GM10248 (cell line): ENCODE measurements at regions not wholly inside any gene's neighbourhood (a gene's known extent, or its start where the extent isn't known, plus 50 kb on each side); places are given as distances from the start of the nearest gene placed in this dataset.

Experiments used
- CTCF ChIA-PET: fragments of 300-600 bp; sonication (Branson Sonifier 250); formaldehyde crosslinking; extraction: SDS; loops from one replicate; lab custom pipeline; 2021; ENCODE audit warnings: antibody characterized with exemption; lab: Yijun Ruan, JAX
- POLR2A ChIA-PET: fragments of 350-650 bp; sonication (Branson Sonifier 250); formaldehyde crosslinking; extraction: SDS; loops from one replicate; lab custom pipeline; 2020; ENCODE audit warnings: antibody characterized with exemption; lab: Yijun Ruan, JAX
- DNase-seq: peaks from one replicate; pipeline ENCODE4 v3.0.0; 2012; ENCODE audit errors: extremely low spot score
- CTCF ChIP-seq: IDR thresholded peaks from 2 replicates; pipeline ENCODE4 v1.5.1; 2012; ENCODE audit warnings: mild to moderate bottlenecking, low read depth; ENCODE audit errors: extremely low read depth, missing control alignments, control extremely low read depth

- no peak for TF ChIP-seq CTCF
- POLR2A ChIA-PET, result no interaction called here
- CTCF ChIA-PET, result interaction anchor here (0.8 to 1.1 kb wide), 2 partner anchors 9 to 11 kb away, joined by 3 to 4 read pairs; no protein-coding TSS in a partner anchor
- no peak for DNase-seq
Observed at GRCh38 chr3:21942328-21942727, 191.3 kb upstream of the ZNF385D start.

GRCh38 chr3:21944251-21944650, 193.2 kb upstream of the ZNF385D start:
- POLR2A ChIA-PET, result no interaction called here
- CTCF ChIA-PET, result no interaction called here
- DNase-seq, result no peak
- no peak for TF ChIP-seq CTCF

DNA sequence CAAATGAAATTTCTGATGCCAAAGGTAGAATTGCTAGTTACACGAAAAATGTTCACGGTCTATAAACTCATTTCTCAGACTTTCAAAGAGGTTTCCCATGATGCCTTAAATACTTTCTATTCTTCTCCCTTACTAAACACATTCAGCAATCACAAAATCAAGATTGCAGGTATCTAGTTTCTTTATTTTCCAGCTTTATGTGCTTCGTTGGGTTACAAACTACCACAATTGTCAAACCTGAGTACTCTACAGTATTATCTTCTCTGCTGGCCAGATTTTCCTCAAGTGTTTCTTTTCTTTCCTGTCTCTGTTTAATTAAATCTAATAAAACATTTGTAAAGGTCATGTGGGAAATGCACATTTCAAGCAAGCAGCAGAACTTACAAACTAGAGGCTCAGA, 201.8 kb upstream of the ZNF385D start:
- no peak for DNase-seq
- POLR2A ChIA-PET, result no interaction called here
- CTCF ChIA-PET, result interaction anchor here (1.5 kb wide), 1 partner anchor 11 kb away, joined by 4 read pairs; no protein-coding TSS in a partner anchor
- no peak for TF ChIP-seq CTCF

DNA sequence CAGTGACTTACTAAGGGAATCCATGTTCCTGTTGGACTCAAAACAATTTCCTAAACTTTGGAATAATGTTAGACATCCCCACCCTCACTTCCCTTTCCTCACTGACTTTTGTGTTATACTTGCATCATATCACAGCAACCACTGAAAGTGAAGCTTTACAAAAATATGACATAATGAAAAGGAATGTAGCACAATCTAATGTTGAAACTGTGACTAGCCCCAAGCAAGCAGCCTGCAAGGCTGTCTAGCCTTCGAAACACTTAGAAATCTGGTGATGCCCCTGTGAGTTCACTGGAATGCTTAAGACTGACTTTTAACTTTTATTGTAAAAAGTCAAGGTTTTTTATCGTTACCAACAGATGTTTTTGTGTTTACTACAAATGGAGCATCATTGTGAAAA, 203.7 kb upstream of the ZNF385D start:
- ChIA-PET POLR2A (no interaction called here), CTCF (interaction anchor here (2.3 kb wide), 1 partner anchor 14 kb away, joined by 5 read pairs; no protein-coding TSS in a partner anchor)
- no peak for TF ChIP-seq CTCF
- DNase-seq, result no peak

DNA sequence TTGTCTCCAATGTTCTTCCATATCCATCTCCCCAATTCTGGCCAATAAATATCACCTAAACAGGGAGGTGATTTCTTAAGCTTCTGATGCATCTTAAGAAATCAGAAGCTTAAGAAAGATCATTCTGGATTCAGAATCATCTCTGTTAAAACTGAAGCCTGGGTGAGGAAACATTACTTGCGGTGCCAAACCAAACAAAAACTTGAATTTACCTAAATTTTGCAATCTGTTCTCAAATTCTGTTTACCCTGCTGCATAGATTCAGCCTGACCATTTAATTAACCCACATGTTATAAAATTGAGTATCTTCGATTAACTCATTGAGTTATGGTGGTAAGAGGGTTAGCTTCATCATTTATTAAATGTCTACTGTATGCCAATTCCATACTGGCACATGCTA, 204.4 kb upstream of the ZNF385D start:
- ChIA-PET CTCF (interaction anchor here (2.3 kb wide), 1 partner anchor 13 kb away, joined by 5 read pairs; no protein-coding TSS in a partner anchor), POLR2A (no interaction called here)
- no peak for TF ChIP-seq CTCF
- no peak for DNase-seq

- ChIA-PET POLR2A (no interaction called here), CTCF (no interaction called here)
- no peak for DNase-seq
- TF ChIP-seq CTCF, result no peak
Observed at GRCh38 chr3:21960033-21960432, 209.0 kb upstream of the ZNF385D start.
